Endothelial cell of umbilical vein (primary cell): ENCODE measurements at regions not wholly inside any gene's neighbourhood (a gene's known extent, or its start where the extent isn't known, plus 50 kb on each side); places are given as distances from the start of the nearest gene placed in this dataset.

Source experiments
- CTCF ChIP-seq, 2 donors: IDR thresholded peaks; 1 replicate in 1 of 2; 2 replicates in 1 of 2; pipeline ENCODE4 v1.5.1; 2011; ENCODE audit warnings: low read length in 2 of 2, mild to moderate bottlenecking in 2 of 2, moderate library complexity in 2 of 2, control low read depth in 1 of 2, inconsistent platforms in 1 of 2, low read depth in 1 of 2; ENCODE audit not compliant: insufficient read depth in 1 of 2; ENCODE audit errors: extremely low read depth in 1 of 2
- EZH2 ChIP-seq: IDR thresholded peaks from 2 replicates; pipeline ENCODE4 v1.6.1; 2012; ENCODE audit warnings: borderline replicate concordance, low read depth, mild to moderate bottlenecking, moderate library complexity, low read length, inconsistent platforms; ENCODE audit not compliant: severe bottlenecking
- POLR2A ChIP-seq: IDR thresholded peaks from 2 replicates; pipeline ENCODE4 v1.6.1; 2012; ENCODE audit warnings: low read depth, mild to moderate bottlenecking, control low read depth, low read length

DNA sequence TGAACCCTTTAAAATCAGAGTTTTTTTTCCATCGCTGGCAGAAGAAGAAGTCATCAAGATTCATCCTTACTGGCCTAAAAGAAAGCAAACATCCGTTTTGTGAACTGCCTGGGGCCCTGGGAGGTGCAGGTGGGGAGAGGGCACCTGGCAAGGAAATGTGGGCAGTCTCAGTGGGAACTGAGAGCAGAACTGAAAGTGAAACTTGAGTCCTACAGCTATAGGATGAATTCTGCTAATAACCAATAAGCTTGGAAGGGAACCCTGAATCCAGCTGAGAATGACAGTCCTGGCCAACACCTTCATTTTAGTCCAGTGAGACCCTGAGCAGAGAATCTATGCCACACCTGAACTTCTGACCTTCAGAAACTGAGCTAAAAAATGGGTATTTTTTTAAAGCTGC is 130.1 kb upstream of the ASCC3 start:
- no peak for TF ChIP-seq EZH2
- no peak for TF ChIP-seq POLR2A
- no peak for TF ChIP-seq CTCF (IDR thresholded peaks at IDR 0.05; ENCODE audit: extremely low read depth in 1 of 2, insufficient read depth in 1 of 2, low read depth in 1 of 2, low read length in 2 of 2)
